ENCODE measurements at regions not wholly inside any gene's neighbourhood (a gene's known extent, or its start where the extent isn't known, plus 50 kb on each side); places are given as distances from the start of the nearest gene placed in this dataset.

DNA sequence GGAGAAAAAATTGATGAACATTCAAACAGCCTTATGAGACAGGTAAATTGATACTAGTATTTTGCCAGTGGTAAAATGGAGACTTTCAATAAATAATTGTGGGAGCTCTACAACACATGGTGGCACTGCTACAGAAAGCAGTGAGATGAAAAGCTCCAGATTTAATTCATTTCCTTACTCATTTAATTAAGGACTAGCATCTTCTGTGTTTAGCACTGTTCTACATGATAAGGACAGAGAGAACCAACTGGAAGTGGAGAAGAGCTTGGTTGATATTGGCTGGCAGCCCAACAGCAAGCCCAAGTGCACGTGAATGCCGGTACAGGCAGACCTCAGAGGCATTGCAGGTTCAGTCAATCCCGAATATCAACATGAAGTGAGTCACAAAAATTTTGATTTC lies 470.4 kb upstream of the MYT1L start:
- DNase-seq (ENCODE audit: low spot score) (no peak), ATAC-seq (ENCODE audit: low FRiP score) (no peak)
- TF ChIP-seq, protein P1, sequence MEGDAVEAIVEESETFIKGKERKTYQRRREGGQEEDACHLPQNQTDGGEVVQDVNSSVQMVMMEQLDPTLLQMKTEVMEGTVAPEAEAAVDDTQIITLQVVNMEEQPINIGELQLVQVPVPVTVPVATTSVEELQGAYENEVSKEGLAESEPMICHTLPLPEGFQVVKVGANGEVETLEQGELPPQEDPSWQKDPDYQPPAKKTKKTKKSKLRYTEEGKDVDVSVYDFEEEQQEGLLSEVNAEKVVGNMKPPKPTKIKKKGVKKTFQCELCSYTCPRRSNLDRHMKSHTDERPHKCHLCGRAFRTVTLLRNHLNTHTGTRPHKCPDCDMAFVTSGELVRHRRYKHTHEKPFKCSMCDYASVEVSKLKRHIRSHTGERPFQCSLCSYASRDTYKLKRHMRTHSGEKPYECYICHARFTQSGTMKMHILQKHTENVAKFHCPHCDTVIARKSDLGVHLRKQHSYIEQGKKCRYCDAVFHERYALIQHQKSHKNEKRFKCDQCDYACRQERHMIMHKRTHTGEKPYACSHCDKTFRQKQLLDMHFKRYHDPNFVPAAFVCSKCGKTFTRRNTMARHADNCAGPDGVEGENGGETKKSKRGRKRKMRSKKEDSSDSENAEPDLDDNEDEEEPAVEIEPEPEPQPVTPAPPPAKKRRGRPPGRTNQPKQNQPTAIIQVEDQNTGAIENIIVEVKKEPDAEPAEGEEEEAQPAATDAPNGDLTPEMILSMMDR (IDR thresholded peaks at IDR 0.05), result no peak

DNA sequence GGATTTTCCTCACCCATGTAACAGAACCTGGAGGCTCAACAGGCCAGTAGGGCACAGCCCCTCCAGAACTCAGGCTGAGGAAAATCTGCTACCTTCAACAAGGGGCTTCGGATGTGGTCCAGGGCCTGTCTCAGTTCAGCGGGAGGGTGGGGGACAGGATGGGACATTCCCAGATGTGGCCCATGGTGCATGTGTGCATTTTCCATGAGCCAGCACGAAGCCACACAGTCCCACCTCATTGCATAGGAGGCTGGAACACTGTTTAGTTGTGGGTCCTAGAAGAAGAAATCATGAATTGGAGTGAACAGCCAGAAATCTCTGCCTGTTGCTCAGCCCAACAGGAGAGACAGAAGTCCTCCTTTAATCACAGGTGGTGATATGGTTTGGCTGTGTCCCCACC lies 469.6 kb upstream of the MYT1L start:
- ATAC-seq (ENCODE audit: low FRiP score) (no peak), DNase-seq (ENCODE audit: low spot score) (no peak)
- TF ChIP-seq, protein P1 (IDR thresholded peaks at IDR 0.05), result no peak

DNA sequence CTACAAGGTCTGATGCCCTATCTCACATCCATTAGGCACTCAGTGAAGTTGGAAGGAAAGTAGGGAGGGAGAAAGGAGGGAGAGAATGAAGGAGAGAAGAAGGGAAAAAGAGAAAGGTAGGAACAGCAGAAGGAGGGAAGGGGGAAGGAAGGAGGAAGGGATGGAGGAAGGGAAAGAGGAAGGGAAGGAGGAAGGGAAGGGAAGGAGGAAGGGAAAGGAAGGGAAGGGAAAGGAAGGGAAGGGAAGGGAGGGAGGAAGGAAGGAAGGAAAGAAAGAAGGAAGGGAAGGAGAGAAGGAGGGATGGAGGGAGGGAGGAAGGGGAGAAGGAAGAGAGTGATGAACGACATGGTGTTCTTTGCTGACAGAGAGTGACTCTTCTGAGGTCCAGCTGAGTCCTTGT lies 468.9 kb upstream of the MYT1L start:
- ATAC-seq (ENCODE audit: low FRiP score) (no peak), DNase-seq (ENCODE audit: low spot score) (no peak)
- TF ChIP-seq, protein P1 (IDR thresholded peaks at IDR 0.05), result no peak

DNA sequence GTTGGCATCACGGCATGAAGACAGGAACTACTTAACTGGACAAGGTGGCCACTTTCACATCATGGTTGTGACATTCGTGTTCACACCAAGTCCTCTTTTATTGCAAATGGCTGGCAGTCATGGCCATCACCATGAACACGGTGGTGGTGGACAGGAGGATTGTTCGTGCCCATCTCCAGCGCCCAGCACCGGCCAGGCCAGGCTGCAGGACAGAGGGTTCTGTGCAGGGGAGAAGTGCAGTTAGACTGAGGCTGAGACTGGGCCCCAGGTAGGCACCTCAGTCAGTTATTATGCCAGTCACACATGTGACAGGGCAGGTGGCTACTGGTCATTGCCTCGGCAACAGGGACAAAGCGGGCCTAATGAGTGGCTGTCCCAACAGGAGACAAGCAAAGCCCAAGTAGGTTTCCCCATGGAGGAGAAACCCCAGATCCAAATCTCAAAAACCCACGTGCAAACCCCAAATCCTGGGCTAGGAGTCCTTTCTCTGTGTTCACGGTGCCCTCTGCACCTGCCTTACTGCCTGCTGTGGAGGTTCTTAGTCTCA lies 468.1 kb upstream of the MYT1L start:
- ATAC-seq (ENCODE audit: low FRiP score), result no peak
- TF ChIP-seq, protein P1 (IDR thresholded peaks at IDR 0.05), result no peak
- no peak for DNase-seq (ENCODE audit: low spot score)

DNA sequence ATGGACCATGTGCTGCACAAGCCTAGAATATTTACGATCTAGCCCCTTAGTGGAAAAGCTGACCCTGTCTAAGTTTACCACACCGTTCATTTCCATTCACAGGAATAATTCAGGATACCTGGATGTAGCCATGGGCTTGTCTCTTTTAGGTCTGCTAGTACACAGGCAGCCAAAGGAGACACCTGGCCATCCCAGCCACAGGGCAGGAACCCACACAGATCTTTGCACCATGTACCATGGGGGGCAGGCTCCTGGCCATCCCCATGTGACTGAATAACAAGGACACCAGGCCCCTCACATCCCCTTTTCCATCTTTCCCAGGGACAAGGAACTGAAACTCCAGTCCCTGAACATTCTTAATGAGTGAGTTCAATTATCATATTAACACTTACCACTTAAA lies 467.3 kb upstream of the MYT1L start:
- ATAC-seq (ENCODE audit: low FRiP score) (no peak), DNase-seq (ENCODE audit: low spot score) (no peak)
- TF ChIP-seq, protein P1 (IDR thresholded peaks at IDR 0.05), result no peak

DNA sequence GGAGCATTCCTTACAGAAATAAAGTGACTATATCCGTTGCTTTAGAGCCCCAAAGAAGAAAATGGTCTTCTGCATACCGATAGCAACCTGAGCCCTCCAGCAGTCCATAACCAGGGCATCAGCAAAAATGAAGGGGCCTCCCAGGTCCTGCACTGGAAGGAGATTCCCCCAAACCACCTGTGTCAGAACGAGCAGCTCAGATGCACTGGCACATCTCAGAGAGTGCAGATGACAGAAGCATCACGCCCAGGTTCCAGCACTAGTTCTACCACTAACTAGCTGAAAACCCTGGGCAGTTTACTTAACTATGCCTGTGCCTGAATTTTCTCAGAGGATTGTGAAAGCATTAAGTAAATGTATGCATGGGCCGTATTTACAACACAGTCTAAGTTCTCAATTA lies 466.7 kb upstream of the MYT1L start:
- ATAC-seq (ENCODE audit: low FRiP score), result no peak
- DNase-seq (ENCODE audit: low spot score), result no peak

DNA sequence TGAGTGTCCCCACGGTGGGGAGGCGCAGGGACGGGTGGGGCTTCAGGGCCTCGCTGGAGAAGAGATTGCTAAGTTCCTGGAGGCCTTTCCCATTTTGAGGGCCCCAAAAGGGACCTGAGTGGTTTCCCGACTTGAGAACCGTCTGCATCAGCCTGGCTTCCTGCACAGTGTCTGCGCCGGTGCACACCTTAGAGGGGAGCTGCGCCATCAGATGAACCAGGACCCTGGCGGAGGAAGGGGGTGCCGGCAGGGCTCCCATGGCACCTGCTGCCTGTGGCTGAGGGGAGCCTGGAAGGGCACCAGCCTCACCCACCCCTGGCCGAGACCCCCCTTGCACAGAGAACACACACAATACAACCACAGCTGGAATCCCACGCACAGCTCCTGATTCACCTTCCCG lies 465.1 kb upstream of the MYT1L start:
- TF ChIP-seq, protein P1 (IDR thresholded peaks at IDR 0.05), result no peak
- ATAC-seq (ENCODE audit: low FRiP score), result no peak

More for the DNA sequence above, 466.7 kb upstream of the MYT1L start:
- TF ChIP-seq, protein P1 (IDR thresholded peaks at IDR 0.05), result no peak

More for the DNA sequence above, 465.1 kb upstream of the MYT1L start:
- DNase-seq (ENCODE audit: low spot score), result no peak
